ENCODE measurements at regions not wholly inside any gene's neighbourhood (a gene's known extent, or its start where the extent isn't known, plus 50 kb on each side); places are given as distances from the start of the nearest gene placed in this dataset.

DNA sequence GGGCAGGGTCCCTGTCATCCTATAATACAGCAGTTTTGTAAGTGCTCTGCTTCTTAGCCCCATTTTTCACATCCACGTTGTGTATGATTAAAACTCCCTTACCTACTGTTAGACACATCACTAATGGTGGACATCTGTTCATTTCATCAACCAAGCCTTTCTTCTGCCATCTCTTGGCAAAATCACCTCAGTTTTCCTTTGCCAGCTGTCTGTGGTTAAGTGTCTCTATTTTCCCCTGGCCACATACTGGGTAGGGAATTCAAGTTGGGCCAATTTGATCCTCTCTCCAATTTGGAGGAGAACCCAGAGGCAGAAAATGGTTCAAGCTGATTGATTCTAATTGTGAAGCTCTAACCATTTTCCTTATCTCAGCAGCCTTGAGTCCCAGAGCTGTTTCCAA, 436.1 kb downstream of the PCDH7 start:
- TF ChIP-seq POLR2A (IDR thresholded peaks at IDR 0.05; ENCODE audit: low read depth, low read length) (no peak), POLR2AphosphoS5 (IDR thresholded peaks at IDR 0.05; ENCODE audit: low read depth, low read length) (no peak), TAF1 (IDR thresholded peaks at IDR 0.05; ENCODE audit: borderline replicate concordance, low read depth, low read length) (no peak)
